ENCODE measurements at regions not wholly inside any gene's neighbourhood (a gene's known extent, or its start where the extent isn't known, plus 50 kb on each side); places are given as distances from the start of the nearest gene placed in this dataset.

- Histone ChIP-seq H3K27me3 (ENCODE audit: insufficient read depth, low read length) (no peaks in the 10 kb centered on the region), H3K4me3 (ENCODE audit: low read length) (no peak overlapping the region), H3K36me3 (ENCODE audit: insufficient read depth, low read depth, low read length) (no peaks in the 10 kb centered on the region), H3K9me3 (ENCODE audit: insufficient read depth, low read depth, low read length) (no peaks in the 10 kb centered on the region), H3K27ac (ENCODE audit: low read length) (no peak overlapping the region), H3K4me1 (ENCODE audit: insufficient read depth, low read length) (no peaks in the 10 kb centered on the region), H3K9ac (ENCODE audit: low read depth, low read length) (no peak overlapping the region)
Measured at GRCh38 chr4:180153587-180153986, 2089.6 kb upstream of the TENM3 start.

GRCh38 chr4:180156684-180157083, 2086.5 kb upstream of the TENM3 start:
- Histone ChIP-seq H3K4me1 (ENCODE audit: insufficient read depth, low read length) (no peaks in the 10 kb centered on the region), H3K36me3 (ENCODE audit: insufficient read depth, low read depth, low read length) (no peaks in the 10 kb centered on the region), H3K9me3 (ENCODE audit: insufficient read depth, low read depth, low read length) (no peaks in the 10 kb centered on the region), H3K27me3 (ENCODE audit: insufficient read depth, low read length) (no peaks in the 10 kb centered on the region), H3K27ac (ENCODE audit: low read length) (no peak overlapping the region), H3K9ac (ENCODE audit: low read depth, low read length) (no peak overlapping the region), H3K4me3 (ENCODE audit: low read length) (no peak overlapping the region)

GRCh38 chr4:180160195-180160983, 2082.8 kb upstream of the TENM3 start:
- Histone ChIP-seq H3K36me3 (ENCODE audit: insufficient read depth, low read depth, low read length) (no peaks in the 10 kb centered on the region), H3K4me3 (ENCODE audit: low read length) (no peak overlapping the region), H3K27me3 (ENCODE audit: insufficient read depth, low read length) (no peaks in the 10 kb centered on the region), H3K4me1 (ENCODE audit: insufficient read depth, low read length) (no peaks in the 10 kb centered on the region), H3K27ac (ENCODE audit: low read length) (no peak overlapping the region), H3K9ac (ENCODE audit: low read depth, low read length) (no peak overlapping the region), H3K9me3 (ENCODE audit: insufficient read depth, low read depth, low read length) (no peaks in the 10 kb centered on the region)

- H3K9me3 ChIP-seq (ENCODE audit: insufficient read depth, low read depth, low read length) = no peaks in the 10 kb centered on the region
- H3K36me3 ChIP-seq (ENCODE audit: insufficient read depth, low read depth, low read length) = no peaks in the 10 kb centered on the region
- no peak overlapping the region for H3K27ac ChIP-seq (ENCODE audit: low read length)
- no peaks in the 10 kb centered on the region for H3K4me1 ChIP-seq (ENCODE audit: insufficient read depth, low read length)
- H3K4me3 ChIP-seq (ENCODE audit: low read length) = no peak overlapping the region
- no peaks in the 10 kb centered on the region for H3K27me3 ChIP-seq (ENCODE audit: insufficient read depth, low read length)
- no peak overlapping the region for H3K9ac ChIP-seq (ENCODE audit: low read depth, low read length)
Measured at GRCh38 chr4:180164799-180165198, 2078.4 kb upstream of the TENM3 start.

GRCh38 chr4:180169394-180169793, 2073.8 kb upstream of the TENM3 start:
- 0 out of 2 replicates have a peak, but pooled peaks cover 7% of the 10 kb centered on the region for H3K4me1 ChIP-seq (ENCODE audit: insufficient read depth, low read length)
- H3K27ac ChIP-seq (ENCODE audit: low read length) = no peak overlapping the region
- no peak overlapping the region for H3K4me3 ChIP-seq (ENCODE audit: low read length)

GRCh38 chr4:180169966-180170365, 2073.2 kb upstream of the TENM3 start:
- Histone ChIP-seq H3K9me3 (ENCODE audit: insufficient read depth, low read depth, low read length) (no peaks in the 10 kb centered on the region), H3K4me1 (ENCODE audit: insufficient read depth, low read length) (0 out of 2 replicates have a peak, but pooled peaks cover 7% of the 10 kb centered on the region), H3K36me3 (ENCODE audit: insufficient read depth, low read depth, low read length) (no peaks in the 10 kb centered on the region), H3K9ac (ENCODE audit: low read depth, low read length) (no peak overlapping the region), H3K27me3 (ENCODE audit: insufficient read depth, low read length) (no peaks in the 10 kb centered on the region), H3K27ac (ENCODE audit: low read length) (no peak overlapping the region), H3K4me3 (ENCODE audit: low read length) (no peak overlapping the region)

More at GRCh38 chr4:180169394-180169793, 2073.8 kb upstream of the TENM3 start:
- Histone ChIP-seq H3K9ac (ENCODE audit: low read depth, low read length) (no peak overlapping the region), H3K27me3 (ENCODE audit: insufficient read depth, low read length) (no peaks in the 10 kb centered on the region), H3K36me3 (ENCODE audit: insufficient read depth, low read depth, low read length) (no peaks in the 10 kb centered on the region), H3K9me3 (ENCODE audit: insufficient read depth, low read depth, low read length) (no peaks in the 10 kb centered on the region)

GRCh38 chr4:180179146-180179545, 2064.1 kb upstream of the TENM3 start:
- no peaks in the 10 kb centered on the region for H3K9me3 ChIP-seq (ENCODE audit: insufficient read depth, low read depth, low read length)
- H3K27ac ChIP-seq (ENCODE audit: low read length) = no peak overlapping the region
- no peaks in the 10 kb centered on the region for H3K4me1 ChIP-seq (ENCODE audit: insufficient read depth, low read length)
- no peak overlapping the region for H3K4me3 ChIP-seq (ENCODE audit: low read length)
- no peaks in the 10 kb centered on the region for H3K27me3 ChIP-seq (ENCODE audit: insufficient read depth, low read length)
- no peak overlapping the region for H3K9ac ChIP-seq (ENCODE audit: low read depth, low read length)
- H3K36me3 ChIP-seq (ENCODE audit: insufficient read depth, low read depth, low read length) = no peaks in the 10 kb centered on the region

- H3K9me3 ChIP-seq (ENCODE audit: insufficient read depth, low read depth, low read length) = no peaks in the 10 kb centered on the region
- no peaks in the 10 kb centered on the region for H3K27me3 ChIP-seq (ENCODE audit: insufficient read depth, low read length)
- no peaks in the 10 kb centered on the region for H3K4me1 ChIP-seq (ENCODE audit: insufficient read depth, low read length)
- H3K9ac ChIP-seq (ENCODE audit: low read depth, low read length) = no peak overlapping the region
- H3K36me3 ChIP-seq (ENCODE audit: insufficient read depth, low read depth, low read length) = no peaks in the 10 kb centered on the region
- no peak overlapping the region for H3K27ac ChIP-seq (ENCODE audit: low read length)
- no peak overlapping the region for H3K4me3 ChIP-seq (ENCODE audit: low read length)
Measured at GRCh38 chr4:180189666-180190065, 2053.5 kb upstream of the TENM3 start.

GRCh38 chr4:180190382-180190781, 2052.8 kb upstream of the TENM3 start:
- Histone ChIP-seq H3K36me3 (ENCODE audit: insufficient read depth, low read depth, low read length) (no peaks in the 10 kb centered on the region), H3K4me1 (ENCODE audit: insufficient read depth, low read length) (no peaks in the 10 kb centered on the region), H3K4me3 (ENCODE audit: low read length) (no peak overlapping the region), H3K9ac (ENCODE audit: low read depth, low read length) (no peak overlapping the region), H3K27ac (ENCODE audit: low read length) (no peak overlapping the region), H3K27me3 (ENCODE audit: insufficient read depth, low read length) (no peaks in the 10 kb centered on the region), H3K9me3 (ENCODE audit: insufficient read depth, low read depth, low read length) (no peaks in the 10 kb centered on the region)

- Histone ChIP-seq H3K4me3 (ENCODE audit: low read length) (no peak overlapping the region), H3K36me3 (ENCODE audit: insufficient read depth, low read depth, low read length) (no peaks in the 10 kb centered on the region), H3K27ac (ENCODE audit: low read length) (no peak overlapping the region), H3K9ac (ENCODE audit: low read depth, low read length) (no peak overlapping the region), H3K27me3 (ENCODE audit: insufficient read depth, low read length) (no peaks in the 10 kb centered on the region), H3K9me3 (ENCODE audit: insufficient read depth, low read depth, low read length) (no peaks in the 10 kb centered on the region), H3K4me1 (ENCODE audit: insufficient read depth, low read length) (no peaks in the 10 kb centered on the region)
Measured at GRCh38 chr4:180197471-180197870, 2045.7 kb upstream of the TENM3 start.

GRCh38 chr4:180203349-180203748, 2039.9 kb upstream of the TENM3 start:
- Histone ChIP-seq H3K9me3 (ENCODE audit: insufficient read depth, low read depth, low read length) (no peaks in the 10 kb centered on the region), H3K36me3 (ENCODE audit: insufficient read depth, low read depth, low read length) (no peaks in the 10 kb centered on the region), H3K4me3 (ENCODE audit: low read length) (no peak overlapping the region), H3K9ac (ENCODE audit: low read depth, low read length) (no peak overlapping the region), H3K27ac (ENCODE audit: low read length) (no peak overlapping the region), H3K27me3 (ENCODE audit: insufficient read depth, low read length) (no peaks in the 10 kb centered on the region), H3K4me1 (ENCODE audit: insufficient read depth, low read length) (no peaks in the 10 kb centered on the region)

GRCh38 chr4:180205276-180205675, 2037.9 kb upstream of the TENM3 start:
- H3K4me1 ChIP-seq (ENCODE audit: insufficient read depth, low read length) = no peaks in the 10 kb centered on the region
- no peaks in the 10 kb centered on the region for H3K27me3 ChIP-seq (ENCODE audit: insufficient read depth, low read length)
- no peaks in the 10 kb centered on the region for H3K36me3 ChIP-seq (ENCODE audit: insufficient read depth, low read depth, low read length)
- H3K9me3 ChIP-seq (ENCODE audit: insufficient read depth, low read depth, low read length) = no peaks in the 10 kb centered on the region
- no peak overlapping the region for H3K4me3 ChIP-seq (ENCODE audit: low read length)
- H3K27ac ChIP-seq (ENCODE audit: low read length) = no peak overlapping the region
- H3K9ac ChIP-seq (ENCODE audit: low read depth, low read length) = no peak overlapping the region

Measured in iPS-20b (cell line).